OCI-LY1 (cell line): ENCODE measurements at regions not wholly inside any gene's neighbourhood (a gene's known extent, or its start where the extent isn't known, plus 50 kb on each side); places are given as distances from the start of the nearest gene placed in this dataset.

Source experiments
- H2AFZ ChIP-seq: fragments of 200-600 bp; sonication (generic), shearing (Covaris generic); 2 replicates; pipeline ENCODE4 v1.6.0; 2014; ENCODE audit warnings: antibody characterized with exemption, mild to moderate bottlenecking, low read length
- H3F3A ChIP-seq: fragments of 200-600 bp; sonication (generic), shearing (Covaris generic); 2 replicates; pipeline ENCODE4 v1.6.0; 2014; ENCODE audit warnings: mild to moderate bottlenecking, antibody characterized with exemption, low read length, moderate library complexity; ENCODE audit not compliant: insufficient read depth
- H3K27ac ChIP-seq: fragments of 200-600 bp; sonication (generic); 2 replicates; pipeline ENCODE4 v1.5.1; 2014; ENCODE audit warnings: low read length, mixed run types, mild to moderate bottlenecking, low read depth; ENCODE audit not compliant: poor library complexity, severe bottlenecking
- H3K27me3 ChIP-seq: fragments of 200-600 bp; sonication (generic); 2 replicates; pipeline ENCODE4 v1.6.0; 2014; ENCODE audit warnings: antibody characterized with exemption, mild to moderate bottlenecking, low read length, moderate library complexity; ENCODE audit not compliant: insufficient read depth
- H3K36me3 ChIP-seq: fragments of 200-600 bp; sonication (generic); 2 replicates; pipeline ENCODE4 v1.6.1; 2014; ENCODE audit warnings: mild to moderate bottlenecking, antibody characterized with exemption, low read length, moderate library complexity, mixed read lengths; ENCODE audit not compliant: insufficient read depth
- H3K4me1 ChIP-seq: fragments of 200-600 bp; sonication (generic); 2 replicates; pipeline ENCODE4 v1.5.1; 2014; ENCODE audit warnings: mild to moderate bottlenecking, low read length, moderate library complexity; ENCODE audit not compliant: insufficient read depth, severe bottlenecking
- H3K4me2 ChIP-seq: fragments of 200-600 bp; sonication (generic), shearing (Covaris generic); 2 replicates; pipeline ENCODE4 v1.6.1; 2014; ENCODE audit warnings: low read length
- H3K4me3 ChIP-seq: fragments of 200-600 bp; sonication (generic); 2 replicates; pipeline ENCODE4 v1.5.1; 2014; ENCODE audit warnings: low read length, low read depth, mild to moderate bottlenecking, mixed read lengths; ENCODE audit not compliant: poor library complexity, severe bottlenecking
- H3K79me2 ChIP-seq: fragments of 200-600 bp; shearing (Covaris generic); 2 replicates; pipeline ENCODE4 v1.6.1; 2016; ENCODE audit warnings: mixed run types, low read length, mixed read lengths; ENCODE audit not compliant: insufficient read depth
- H3K9ac ChIP-seq: fragments of 200-600 bp; sonication (generic), shearing (Covaris generic); 2 replicates; pipeline ENCODE4 v1.6.1; 2014; ENCODE audit warnings: mild to moderate bottlenecking, low read length, mixed read lengths
- H3K9me2 ChIP-seq: fragments of 200-600 bp; sonication (generic), shearing (Covaris generic); 2 replicates; pipeline ENCODE4 v1.6.1; 2014; ENCODE audit warnings: low read depth, mild to moderate bottlenecking, low read length, mixed read lengths
- H3K9me3 ChIP-seq: fragments of 200-600 bp; shearing (Covaris generic); 2 replicates; pipeline ENCODE4 v1.6.1; 2014; ENCODE audit warnings: low read length, mixed read lengths
- H4K20me1 ChIP-seq: fragments of 200-600 bp; sonication (generic), shearing (Covaris generic); 2 replicates; pipeline ENCODE4 v1.6.0; 2016; ENCODE audit warnings: mild to moderate bottlenecking, low read length; ENCODE audit not compliant: insufficient read depth
- EZH2 ChIP-seq: fragments of 200-600 bp; sonication (generic), shearing (Covaris generic); IDR thresholded peaks from 2 replicates; pipeline ENCODE4 v1.8.0; 2017; ENCODE audit warnings: borderline replicate concordance, mixed run types, mild to moderate bottlenecking, antibody characterized with exemption, low read length, moderate library complexity, mixed read lengths
- TF ChIP-seq, protein P1 (sequence below): fragments of 200-600 bp; sonication (generic), shearing (Covaris generic); IDR thresholded peaks from 2 replicates; pipeline ENCODE4 v1.5.1; 2017; ENCODE audit warnings: mild to moderate bottlenecking, antibody characterized with exemption, low read length, moderate library complexity, mixed read lengths

- Histone ChIP-seq H3K4me2 (no peak overlapping the region), H3K27me3 (no peaks in the 10 kb centered on the region), H3F3A (no peaks in the 10 kb centered on the region), H3K9ac (no peak overlapping the region), H3K27ac (no peak overlapping the region), H3K79me2 (no peaks in the 10 kb centered on the region), H3K4me1 (no peaks in the 10 kb centered on the region), H3K4me3 (no peak overlapping the region), H3K9me2 (no peaks in the 10 kb centered on the region), H2AFZ (no peak overlapping the region), H3K9me3 (peaks cover 2% of the 10 kb centered on the region; the same call in 1 of the 2 replicates), H4K20me1 (no peaks in the 10 kb centered on the region), H3K36me3 (no peaks in the 10 kb centered on the region)
- TF ChIP-seq EZH2, result no peak
- TF ChIP-seq, protein P1, sequence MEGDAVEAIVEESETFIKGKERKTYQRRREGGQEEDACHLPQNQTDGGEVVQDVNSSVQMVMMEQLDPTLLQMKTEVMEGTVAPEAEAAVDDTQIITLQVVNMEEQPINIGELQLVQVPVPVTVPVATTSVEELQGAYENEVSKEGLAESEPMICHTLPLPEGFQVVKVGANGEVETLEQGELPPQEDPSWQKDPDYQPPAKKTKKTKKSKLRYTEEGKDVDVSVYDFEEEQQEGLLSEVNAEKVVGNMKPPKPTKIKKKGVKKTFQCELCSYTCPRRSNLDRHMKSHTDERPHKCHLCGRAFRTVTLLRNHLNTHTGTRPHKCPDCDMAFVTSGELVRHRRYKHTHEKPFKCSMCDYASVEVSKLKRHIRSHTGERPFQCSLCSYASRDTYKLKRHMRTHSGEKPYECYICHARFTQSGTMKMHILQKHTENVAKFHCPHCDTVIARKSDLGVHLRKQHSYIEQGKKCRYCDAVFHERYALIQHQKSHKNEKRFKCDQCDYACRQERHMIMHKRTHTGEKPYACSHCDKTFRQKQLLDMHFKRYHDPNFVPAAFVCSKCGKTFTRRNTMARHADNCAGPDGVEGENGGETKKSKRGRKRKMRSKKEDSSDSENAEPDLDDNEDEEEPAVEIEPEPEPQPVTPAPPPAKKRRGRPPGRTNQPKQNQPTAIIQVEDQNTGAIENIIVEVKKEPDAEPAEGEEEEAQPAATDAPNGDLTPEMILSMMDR, result no peak
These were observed 57.8 kb upstream of the TPP2 start for GRCh38 chr13:102538938-102539337.

DNA sequence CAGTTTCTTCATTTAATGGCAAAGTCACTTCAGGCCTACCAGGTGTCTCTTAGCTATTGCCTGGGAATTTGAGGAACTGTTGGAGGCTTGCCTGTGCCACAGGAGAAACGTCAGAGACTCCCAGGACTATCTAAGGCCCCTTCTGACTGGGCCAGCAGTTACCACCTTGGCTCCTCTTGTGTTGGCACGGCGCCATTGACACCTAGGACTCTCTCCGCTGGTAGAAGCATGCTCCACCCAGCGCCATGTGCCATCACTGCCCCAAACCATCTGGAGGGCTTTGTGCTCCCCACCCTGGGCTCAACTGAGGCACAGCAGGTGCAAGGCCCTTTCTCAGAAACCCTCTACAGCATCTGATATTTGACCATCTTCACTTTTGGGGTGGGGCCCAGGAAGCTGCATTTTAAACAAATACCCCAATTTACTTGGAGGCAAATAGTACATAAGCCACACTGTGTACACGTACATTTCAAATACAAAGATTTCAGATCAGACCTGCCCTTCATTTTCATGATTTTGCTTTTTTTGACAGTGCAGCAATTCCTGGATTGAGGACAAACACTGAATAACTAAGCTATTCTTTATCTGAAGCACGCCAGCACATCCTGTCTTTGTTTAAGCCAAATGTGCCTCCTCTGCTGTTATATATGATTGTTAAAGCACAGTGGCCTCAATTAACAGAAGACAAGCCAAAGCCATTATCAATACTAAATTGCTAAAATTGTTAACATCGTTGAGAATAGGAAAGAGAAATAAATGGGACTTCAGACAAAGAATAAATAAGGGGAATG lies 59.9 kb upstream of the TPP2 start:
- Histone ChIP-seq H3K36me3 (no peaks in the 10 kb centered on the region), H3K9ac (no peak overlapping the region), H4K20me1 (no peaks in the 10 kb centered on the region), H3K4me3 (no peak overlapping the region), H3K9me3 (no peaks in the 10 kb centered on the region), H3K79me2 (no peaks in the 10 kb centered on the region), H3K27me3 (no peaks in the 10 kb centered on the region), H3F3A (no peaks in the 10 kb centered on the region), H3K4me2 (no peak overlapping the region), H3K4me1 (no peaks in the 10 kb centered on the region), H3K27ac (no peak overlapping the region), H2AFZ (no peak overlapping the region), H3K9me2 (no peaks in the 10 kb centered on the region)
- TF ChIP-seq, protein P1, result no peak
- no peak for TF ChIP-seq EZH2

- Histone ChIP-seq H3K4me1 (no peaks in the 10 kb centered on the region), H3K9me3 (no peaks in the 10 kb centered on the region)
These were observed 60.6 kb upstream of the TPP2 start for GRCh38 chr13:102536196-102536595.

More at GRCh38 chr13:102536196-102536595, 60.6 kb upstream of the TPP2 start:
- TF ChIP-seq, protein P1, result no peak
- no peak for TF ChIP-seq EZH2
- H3K79me2 ChIP-seq, result no peaks in the 10 kb centered on the region
- no peaks in the 10 kb centered on the region for H3K36me3 ChIP-seq
- H3K9ac ChIP-seq, result no peak overlapping the region
- no peak overlapping the region for H2AFZ ChIP-seq
- no peak overlapping the region for H3K4me3 ChIP-seq
- no peaks in the 10 kb centered on the region for H3K27me3 ChIP-seq
- H3K9me2 ChIP-seq, result no peaks in the 10 kb centered on the region
- H3F3A ChIP-seq, result no peaks in the 10 kb centered on the region
- no peaks in the 10 kb centered on the region for H4K20me1 ChIP-seq
- H3K4me2 ChIP-seq, result no peak overlapping the region
- H3K27ac ChIP-seq, result no peak overlapping the region
